HUES6 (cell line): ENCODE measurements at regions not wholly inside any gene's neighbourhood (a gene's known extent, or its start where the extent isn't known, plus 50 kb on each side); places are given as distances from the start of the nearest gene placed in this dataset.
"Not testable (repeated sequence)": the region's sequence is repeated elsewhere in the genome, so short reads cannot be mapped to it uniquely, and the experiment has no call there.

Experiments used
- H3K27ac ChIP-seq: 2 replicates; pipeline ENCODE4 v1.7.0; 2013; ENCODE audit warnings: low read depth, mild to moderate bottlenecking, low read length, inconsistent platforms
- H3K27me3 ChIP-seq: 2 replicates; pipeline ENCODE4 v1.6.1; 2013; ENCODE audit warnings: low read length; ENCODE audit not compliant: control insufficient read depth, insufficient read depth
- H3K36me3 ChIP-seq: 2 replicates; pipeline ENCODE4 v1.6.1; 2013; ENCODE audit warnings: low read length; ENCODE audit not compliant: control insufficient read depth, insufficient read depth
- H3K4me1 ChIP-seq: 2 replicates; pipeline ENCODE4 v1.6.1; 2013; ENCODE audit warnings: low read length; ENCODE audit not compliant: control insufficient read depth, insufficient read depth
- H3K4me3 ChIP-seq: 2 replicates; pipeline ENCODE4 v1.5.1; 2013; ENCODE audit warnings: low read depth, low read length
- H3K9ac ChIP-seq: one replicate; pipeline ENCODE4 v1.6.1; 2013; ENCODE audit warnings: mild to moderate bottlenecking, low read length
- H3K9me3 ChIP-seq: 2 replicates; pipeline ENCODE4 v1.6.1; 2013; ENCODE audit warnings: low read depth, low read length; ENCODE audit not compliant: control insufficient read depth, insufficient read depth

GRCh38 chr2:199186301-199186751 lies 271.4 kb downstream of the SATB2 start:
- Histone ChIP-seq H3K4me1 (peaks cover 44% of the 10 kb centered on the region), H3K4me3 (peak overlapping the region; percentile 20; the same call in 1 of the 2 replicates), H3K27ac (peak overlapping the region; percentile 83; the same call in 1 of the 2 replicates), H3K9ac (peak overlapping the region; percentile 44), H3K9me3 (no peaks in the 10 kb centered on the region), H3K27me3 (no peaks in the 10 kb centered on the region), H3K36me3 (peaks cover 24% of the 10 kb centered on the region; the same call in 1 of the 2 replicates)

- peaks cover 39% of the 10 kb centered on the region for H3K4me1 ChIP-seq
- H3K27me3 ChIP-seq, H3K9me3 ChIP-seq: not testable (repeated sequence)
- peak overlapping the region; percentile 83 for H3K27ac ChIP-seq
- H3K9ac ChIP-seq: peak overlapping the region; percentile 71
- peaks cover 24% of the 10 kb centered on the region; the same call in 1 of the 2 replicates for H3K36me3 ChIP-seq
- peak overlapping the region; percentile 20; the same call in 1 of the 2 replicates for H3K4me3 ChIP-seq
These were observed 272.6 kb downstream of the SATB2 start for GRCh38 chr2:199185174-199185573.

GRCh38 chr2:199163613-199164458 lies 293.9 kb downstream of the SATB2 start:
- Histone ChIP-seq H3K27ac (no peak overlapping the region), H3K4me1 (peaks cover 11% of the 10 kb centered on the region)

GRCh38 chr2:199160677-199161465 lies 296.9 kb downstream of the SATB2 start:
- Histone ChIP-seq H3K27me3 (no peaks in the 10 kb centered on the region), H3K36me3 (no peaks in the 10 kb centered on the region; the same call in 1 of the 2 replicates), H3K27ac (no peak overlapping the region), H3K4me3 (no peak overlapping the region), H3K9ac (no peak overlapping the region), H3K9me3 (peaks cover 6% of the 10 kb centered on the region; the same call in 1 of the 2 replicates), H3K4me1 (peaks cover 11% of the 10 kb centered on the region)

More at GRCh38 chr2:199163613-199164458, 293.9 kb downstream of the SATB2 start:
- Histone ChIP-seq H3K9me3 (no peaks in the 10 kb centered on the region), H3K4me3 (no peak overlapping the region), H3K9ac (no peak overlapping the region), H3K36me3 (no peaks in the 10 kb centered on the region), H3K27me3 (no peaks in the 10 kb centered on the region)

- Histone ChIP-seq H3K4me3 (no peak overlapping the region), H3K9me3 (peaks cover 9% of the 10 kb centered on the region; the same call in 1 of the 2 replicates), H3K27ac (no peak overlapping the region), H3K36me3 (no peaks in the 10 kb centered on the region; the same call in 1 of the 2 replicates), H3K9ac (no peak overlapping the region), H3K27me3 (no peaks in the 10 kb centered on the region), H3K4me1 (peaks cover 11% of the 10 kb centered on the region)
These were observed 297.7 kb downstream of the SATB2 start for GRCh38 chr2:199160081-199160480.

GRCh38 chr2:199148076-199148845 lies 309.5 kb downstream of the SATB2 start:
- H3K36me3 ChIP-seq: no peaks in the 10 kb centered on the region; the same call in 1 of the 2 replicates
- H3K27ac ChIP-seq: no peak overlapping the region
- H3K4me3 ChIP-seq: no peak overlapping the region
- no peaks in the 10 kb centered on the region for H3K4me1 ChIP-seq
- H3K9ac ChIP-seq: no peak overlapping the region
- no peaks in the 10 kb centered on the region for H3K27me3 ChIP-seq
- peaks cover 3% of the 10 kb centered on the region; the same call in 1 of the 2 replicates for H3K9me3 ChIP-seq

- Histone ChIP-seq H3K36me3 (no peaks in the 10 kb centered on the region; the same call in 1 of the 2 replicates), H3K4me1 (no peaks in the 10 kb centered on the region), H3K9me3 (peaks cover 12% of the 10 kb centered on the region), H3K9ac (no peak overlapping the region), H3K4me3 (no peak overlapping the region), H3K27me3 (no peaks in the 10 kb centered on the region), H3K27ac (no peak overlapping the region)
These were observed 310.5 kb downstream of the SATB2 start for GRCh38 chr2:199147216-199147615.

- H3K27me3 ChIP-seq: no peaks in the 10 kb centered on the region
- peaks cover 28% of the 10 kb centered on the region for H3K9me3 ChIP-seq
- no peak overlapping the region for H3K4me3 ChIP-seq
- H3K36me3 ChIP-seq: no peaks in the 10 kb centered on the region
- H3K4me1 ChIP-seq: no peaks in the 10 kb centered on the region
- no peak overlapping the region for H3K9ac ChIP-seq
- no peak overlapping the region for H3K27ac ChIP-seq
These were observed 313.2 kb downstream of the SATB2 start for GRCh38 chr2:199144546-199144945.

GRCh38 chr2:199144036-199144435 lies 313.7 kb downstream of the SATB2 start:
- no peak overlapping the region for H3K27ac ChIP-seq
- no peak overlapping the region for H3K9ac ChIP-seq
- no peaks in the 10 kb centered on the region for H3K4me1 ChIP-seq
- H3K9me3 ChIP-seq: peaks cover 33% of the 10 kb centered on the region
- H3K4me3 ChIP-seq: no peak overlapping the region
- no peaks in the 10 kb centered on the region for H3K27me3 ChIP-seq
- no peaks in the 10 kb centered on the region for H3K36me3 ChIP-seq

- Histone ChIP-seq H3K9me3 (peaks cover 18% of the 10 kb centered on the region), H3K27me3 (no peaks in the 10 kb centered on the region), H3K27ac (no peak overlapping the region), H3K4me3 (no peak overlapping the region), H3K36me3 (no peaks in the 10 kb centered on the region), H3K4me1 (no peaks in the 10 kb centered on the region), H3K9ac (no peak overlapping the region)
These were observed 321.1 kb downstream of the SATB2 start for GRCh38 chr2:199136681-199137080.
